ENCODE measurements at regions not wholly inside any gene's neighbourhood (a gene's known extent, or its start where the extent isn't known, plus 50 kb on each side); places are given as distances from the start of the nearest gene placed in this dataset.

- TF ChIP-seq YY1 (IDR thresholded peaks at IDR 0.05; ENCODE audit: low read depth) = no peak
- no peak for TF ChIP-seq CREB1 (IDR thresholded peaks at IDR 0.05; ENCODE audit: low read depth)
- TF ChIP-seq FOXM1 (IDR thresholded peaks at IDR 0.05; ENCODE audit: borderline replicate concordance, low read depth) = no peak
- no peak for TF ChIP-seq EP300 (IDR thresholded peaks at IDR 0.05; ENCODE audit: borderline replicate concordance)
- TF ChIP-seq REST (IDR thresholded peaks at IDR 0.05; ENCODE audit: low read depth) = no peak
- no peak for TF ChIP-seq NFIC (IDR thresholded peaks at IDR 0.05)
- TF ChIP-seq EGR1 (IDR thresholded peaks at IDR 0.05) = no peak
- TF ChIP-seq TAF1 (IDR thresholded peaks at IDR 0.05; ENCODE audit: low read depth) = no peak
- TF ChIP-seq, protein P1, sequence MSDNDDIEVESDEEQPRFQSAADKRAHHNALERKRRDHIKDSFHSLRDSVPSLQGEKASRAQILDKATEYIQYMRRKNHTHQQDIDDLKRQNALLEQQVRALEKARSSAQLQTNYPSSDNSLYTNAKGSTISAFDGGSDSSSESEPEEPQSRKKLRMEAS (IDR thresholded peaks at IDR 0.05) = no peak
- no peak for TF ChIP-seq CEBPB (IDR thresholded peaks at IDR 0.05)
- no peak for TF ChIP-seq RAD21 (IDR thresholded peaks at IDR 0.05; ENCODE audit: low read depth)
- no peak for TF ChIP-seq TEAD4 (IDR thresholded peaks at IDR 0.05)
- TF ChIP-seq, protein P2, sequence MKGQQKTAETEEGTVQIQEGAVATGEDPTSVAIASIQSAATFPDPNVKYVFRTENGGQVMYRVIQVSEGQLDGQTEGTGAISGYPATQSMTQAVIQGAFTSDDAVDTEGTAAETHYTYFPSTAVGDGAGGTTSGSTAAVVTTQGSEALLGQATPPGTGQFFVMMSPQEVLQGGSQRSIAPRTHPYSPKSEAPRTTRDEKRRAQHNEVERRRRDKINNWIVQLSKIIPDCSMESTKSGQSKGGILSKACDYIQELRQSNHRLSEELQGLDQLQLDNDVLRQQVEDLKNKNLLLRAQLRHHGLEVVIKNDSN (IDR thresholded peaks at IDR 0.05) = no peak
Measured at GRCh38 chr6:62978920-62979319, 232.3 kb upstream of the FKBP1C start.
